Keratinocyte (primary cell): ENCODE measurements at regions not wholly inside any gene's neighbourhood (a gene's known extent, or its start where the extent isn't known, plus 50 kb on each side); places are given as distances from the start of the nearest gene placed in this dataset.

Experiments used
- CTCF ChIP-seq, 3 experiments: IDR thresholded peaks in 1 of 3; conservative IDR thresholded peaks in 1 of 3; optimal IDR thresholded peaks in 1 of 3; 2 replicates in 2 of 3; 3 replicates in 1 of 3; pipeline versions ENCODE3 to v1.5.1; 2011; ENCODE audit warnings: low read length in 3 of 3, mild to moderate bottlenecking in 3 of 3, moderate library complexity in 2 of 3, control low read depth in 1 of 3, inconsistent platforms in 1 of 3; ENCODE audit not compliant: insufficient read depth in 2 of 3; ENCODE audit errors: extremely low read depth in 1 of 3
- EZH2 ChIP-seq: IDR thresholded peaks from one replicate; pipeline ENCODE4 v1.6.1; 2012; ENCODE audit warnings: inconsistent platforms, mild to moderate bottlenecking, low read length, moderate library complexity

- TF ChIP-seq CTCF (optimal IDR thresholded peaks at IDR 0.05 in 1 of 3, IDR thresholded peaks at IDR 0.05 in 1 of 3, conservative IDR thresholded peaks at IDR 0.05 in 1 of 3; ENCODE audit: extremely low read depth in 1 of 3, insufficient read depth in 2 of 3, low read length in 3 of 3) = no peak
- TF ChIP-seq EZH2 = no peak
Observed at GRCh38 chr2:59354498-59354897, 1113.4 kb upstream of the FANCL start.
